HCT116 (cell line): ENCODE measurements at regions not wholly inside any gene's neighbourhood (a gene's known extent, or its start where the extent isn't known, plus 50 kb on each side); places are given as distances from the start of the nearest gene placed in this dataset.

ENCODE experiments used
- ATAC-seq: fragments of 200-7000 bp; cut with Tn5 transposase; 2 replicates; pipeline ENCODE4 v1.9.1; 2020; ENCODE audit warnings: mild to moderate bottlenecking, moderate library complexity
- BruUV-seq: library from RNA; stranded (reverse); fragments of 400-500 nt; replicated peaks from 2 replicates; lab custom pipeline; 2021; lab: Mats Ljungman, UMichigan
- CTCF ChIA-PET: fragments of 300-600 bp; sonication (Branson Sonifier 250); formaldehyde crosslinking; loops from one replicate; lab custom pipeline; 2021; ENCODE audit warnings: antibody characterized with exemption; lab: Charles Lee
- POLR2A ChIA-PET: fragments of 300-600, 350-600 bp; sonication (Branson Sonifier 250); formaldehyde crosslinking; loops from one replicate; lab custom pipeline; 2021; ENCODE audit warnings: antibody characterized with exemption; lab: Charles Lee
- RAD21 ChIA-PET, 2 experiments: fragments of 300-600 bp; sonication (Branson Sonifier 250); formaldehyde crosslinking; loops; one replicate each; lab custom pipeline; 2023; ENCODE audit warnings: low total read pairs in 2 of 2; ENCODE audit not compliant: uncharacterized antibody in 2 of 2, unreplicated experiment in 2 of 2, low non-redundant PET in 1 of 2; lab: Charles Lee
- DNase-seq: peaks from one replicate; pipeline ENCODE4 v3.0.0-alpha.2; 2010; ENCODE audit warnings: low read depth, low spot score
- H2AFZ ChIP-seq: fragments of 200-600 bp; shearing (Covaris generic), sonication (generic); 2 replicates; pipeline ENCODE4 v1.6.1; 2017; ENCODE audit warnings: low read depth, mixed run types, mixed read lengths, antibody characterized with exemption, low read length; ENCODE audit not compliant: poor library complexity, severe bottlenecking
- H3K27ac ChIP-seq: 2 replicates; pipeline ENCODE4 v1.5.1; 2012; ENCODE audit warnings: low read depth, low read length
- H3K27me3 ChIP-seq: fragments of 200-600 bp; sonication (generic); 2 replicates; pipeline ENCODE4 v1.6.1; 2016; ENCODE audit warnings: mixed run types, low read length, mixed read lengths; ENCODE audit not compliant: insufficient read depth
- H3K36me3 ChIP-seq, 2 experiments: fragments of 200-500 bp in 1 of 2; fragments of 200-600 bp in 1 of 2; sonication (Bioruptor generic) in 1 of 2; sonication (generic) in 1 of 2; 2 replicates each; pipeline versions ENCODE4 v1.5.1 to v1.6.1; 2014 to 2016; ENCODE audit warnings: low read length in 2 of 2, inconsistent platforms in 1 of 2, mixed read lengths in 1 of 2, mixed run types in 1 of 2; ENCODE audit not compliant: insufficient read depth in 2 of 2, control insufficient read depth in 1 of 2
- H3K4me1 ChIP-seq, 2 experiments: fragments of 200-600 bp in 1 of 2; sonication (generic) in 1 of 2; 2 replicates each; pipeline versions ENCODE4 v1.5.1 to v1.6.1; 2012 to 2017; ENCODE audit warnings: low read length in 2 of 2, inconsistent platforms in 1 of 2, mild to moderate bottlenecking in 1 of 2, mixed read lengths in 1 of 2, mixed run types in 1 of 2, moderate library complexity in 1 of 2; ENCODE audit not compliant: insufficient read depth in 2 of 2, control insufficient read depth in 1 of 2
- H3K4me2 ChIP-seq: fragments of 200-600 bp; sonication (generic); 2 replicates; pipeline ENCODE4 v1.6.1; 2017; ENCODE audit warnings: mixed run types, low read length, mixed read lengths
- H3K4me3 ChIP-seq, 2 experiments: fragments of 200-600 bp in 1 of 2; sonication (generic) in 1 of 2; replicated peaks in 1 of 2; 2 replicates each; pipeline ENCODE4 v1.5.1; 2011 to 2016; ENCODE audit warnings: low read length in 2 of 2, control low read depth in 1 of 2, low read depth in 1 of 2, mild to moderate bottlenecking in 1 of 2, mixed read lengths in 1 of 2, mixed run types in 1 of 2
- H3K79me2 ChIP-seq: fragments of 200-600 bp; sonication (generic); 2 replicates; pipeline ENCODE4 v1.6.1; 2017; ENCODE audit warnings: mild to moderate bottlenecking, mixed run types, low read length, moderate library complexity, mixed read lengths; ENCODE audit not compliant: insufficient read depth
- H3K9ac ChIP-seq: fragments of 200-600 bp; sonication (generic); 2 replicates; pipeline ENCODE4 v1.6.1; 2016; ENCODE audit warnings: low read length, mixed read lengths
- H3K9me2 ChIP-seq: fragments of 200-600 bp; sonication (generic), shearing (Covaris generic); 2 replicates; pipeline ENCODE4 v1.6.1; 2017; ENCODE audit warnings: mixed run types, mild to moderate bottlenecking, moderate library complexity; ENCODE audit not compliant: insufficient read depth
- H3K9me3 ChIP-seq, 2 experiments: fragments of 200-500 bp in 1 of 2; fragments of 200-600 bp in 1 of 2; sonication (Bioruptor generic) in 1 of 2; sonication (generic) in 1 of 2; 2 replicates each; pipeline ENCODE4 v1.6.1; 2014 to 2017; ENCODE audit warnings: low read length in 2 of 2, mixed read lengths in 2 of 2, inconsistent platforms in 1 of 2, low read depth in 1 of 2, mild to moderate bottlenecking in 1 of 2, mixed run types in 1 of 2, moderate library complexity in 1 of 2; ENCODE audit not compliant: control insufficient read depth in 1 of 2, insufficient read depth in 1 of 2
- H4K20me1 ChIP-seq: fragments of 200-600 bp; sonication (generic), shearing (Covaris generic); 2 replicates; pipeline ENCODE4 v1.6.1; 2017; ENCODE audit warnings: mixed run types, mild to moderate bottlenecking, moderate library complexity; ENCODE audit not compliant: insufficient read depth
- ATF3 ChIP-seq: IDR thresholded peaks from 2 replicates; pipeline ENCODE4 v1.6.1; 2012
- CEBPB ChIP-seq: IDR thresholded peaks from 2 replicates; pipeline ENCODE4 v1.6.1; 2012; ENCODE audit warnings: low read depth
- CTCF ChIP-seq, 3 experiments: fragments of 200-600 bp in 1 of 3; sonication (generic) in 1 of 3; IDR thresholded peaks in 2 of 3; conservative IDR thresholded peaks in 1 of 3; 2 replicates each; pipeline ENCODE4 v1.5.1; 2012 to 2017; ENCODE audit warnings: low read depth in 2 of 3, low read length in 2 of 3, antibody characterized with exemption in 1 of 3, borderline replicate concordance in 1 of 3, control low read depth in 1 of 3, mild to moderate bottlenecking in 1 of 3, mixed read lengths in 1 of 3, mixed run types in 1 of 3, moderate library complexity in 1 of 3; ENCODE audit not compliant: insufficient read depth in 1 of 3
- EGR1 ChIP-seq: IDR thresholded peaks from 2 replicates; pipeline ENCODE4 v1.6.1; 2012; ENCODE audit warnings: low read depth
- ELF1 ChIP-seq: IDR thresholded peaks from 2 replicates; pipeline ENCODE4 v1.6.1; 2012; ENCODE audit warnings: low read depth, borderline replicate concordance
- FOSL1 ChIP-seq: IDR thresholded peaks from 2 replicates; pipeline ENCODE4 v1.6.1; 2012; ENCODE audit warnings: low read depth
- MAX ChIP-seq: IDR thresholded peaks from 2 replicates; pipeline ENCODE4 v1.6.1; 2012
- POLR2A ChIP-seq: IDR thresholded peaks from 2 replicates; pipeline ENCODE4 v1.7.0; 2011; ENCODE audit warnings: borderline replicate concordance; ENCODE audit not compliant: insufficient read depth, insufficient read length; ENCODE audit errors: extremely low read depth
- POLR2AphosphoS5 ChIP-seq: IDR thresholded peaks from 2 replicates; pipeline ENCODE4 v1.6.1; 2011; ENCODE audit warnings: mild to moderate bottlenecking, low read depth, low read length, moderate library complexity
- RAD21 ChIP-seq: IDR thresholded peaks from 2 replicates; pipeline ENCODE4 v1.6.1; 2012; ENCODE audit warnings: low read depth, mild to moderate bottlenecking
- REST ChIP-seq: IDR thresholded peaks from 2 replicates; pipeline ENCODE4 v1.6.1; 2012; ENCODE audit warnings: low read depth
- SIN3A ChIP-seq: IDR thresholded peaks from 2 replicates; pipeline ENCODE4 v1.6.1; 2012; ENCODE audit warnings: low read depth
- SP1 ChIP-seq: IDR thresholded peaks from 2 replicates; pipeline ENCODE4 v1.6.1; 2012; ENCODE audit warnings: low read depth
- SRF ChIP-seq: IDR thresholded peaks from 2 replicates; pipeline ENCODE4 v1.6.1; 2012; ENCODE audit warnings: low read depth
- ZFX ChIP-seq: fragments of 450-650 bp; IDR thresholded peaks from 2 replicates; pipeline ENCODE4 v1.6.1; 2017
- ZNF274 ChIP-seq: fragments of 200-500 bp; sonication (Bioruptor generic); IDR thresholded peaks from 2 replicates; pipeline ENCODE4 v1.6.1; 2014; ENCODE audit warnings: mild to moderate bottlenecking, low read depth, low read length, inconsistent platforms
- intact Hi-C: fragments of 100-400 bp; cut with micrococcal nuclease; formaldehyde crosslinking; loops from 2 replicates; pipeline ENCODE4 v1.10.0; 2022

- no TSS peak for BruUV-seq
- Histone ChIP-seq H3K9ac (no peak overlapping the region), H4K20me1 (no peaks in the 10 kb centered on the region), H3K9me2 (no peaks in the 10 kb centered on the region), H3K27ac (no peak overlapping the region), H3K4me2 (no peak overlapping the region), H3K9me3 (no peaks in the 10 kb centered on the region), H3K4me3 (no peak overlapping the region), H3K79me2 (no peaks in the 10 kb centered on the region), H3K27me3 (peaks cover 14% of the 10 kb centered on the region), H3K36me3 (no peaks in the 10 kb centered on the region), H2AFZ (no peak overlapping the region), H3K4me1 (no peaks in the 10 kb centered on the region)
- RAD21 ChIA-PET, result no interaction called here
- intact Hi-C loops, result loop anchor here (1.0 to 2.0 kb wide), 4 partner anchors 52 to 539 kb away; partner anchors contain the start of gene TRPC7
- TF ChIP-seq SIN3A (no peak), FOSL1 (no peak), MAX (no peak), RAD21 (no peak), POLR2AphosphoS5 (no peak), CTCF (IDR thresholded peaks at IDR 0.05 in 2 of 3, conservative IDR thresholded peaks at IDR 0.05 in 1 of 3; ENCODE audit: borderline replicate concordance in 1 of 3, insufficient read depth in 1 of 3, low read depth in 2 of 3, low read length in 2 of 3) (no peak), ELF1 (no peak), SP1 (no peak), EGR1 (no peak), SRF (no peak), ZNF274 (no peak), POLR2A (no peak), ATF3 (no peak), CEBPB (no peak), ZFX (no peak), REST (no peak)
- no peak for ATAC-seq
- CTCF ChIA-PET, result interaction anchor here (1.7 kb wide), 1 partner anchor 176 kb away, joined by 5 read pairs; no protein-coding TSS in a partner anchor
- no peak for DNase-seq
- POLR2A ChIA-PET, result no interaction called here
These were observed 60.6 kb upstream of the TRPC7 start for GRCh38 chr5:136425921-136426320.
